ENCODE measurements at regions not wholly inside any gene's neighbourhood (a gene's known extent, or its start where the extent isn't known, plus 50 kb on each side); places are given as distances from the start of the nearest gene placed in this dataset.

DNA sequence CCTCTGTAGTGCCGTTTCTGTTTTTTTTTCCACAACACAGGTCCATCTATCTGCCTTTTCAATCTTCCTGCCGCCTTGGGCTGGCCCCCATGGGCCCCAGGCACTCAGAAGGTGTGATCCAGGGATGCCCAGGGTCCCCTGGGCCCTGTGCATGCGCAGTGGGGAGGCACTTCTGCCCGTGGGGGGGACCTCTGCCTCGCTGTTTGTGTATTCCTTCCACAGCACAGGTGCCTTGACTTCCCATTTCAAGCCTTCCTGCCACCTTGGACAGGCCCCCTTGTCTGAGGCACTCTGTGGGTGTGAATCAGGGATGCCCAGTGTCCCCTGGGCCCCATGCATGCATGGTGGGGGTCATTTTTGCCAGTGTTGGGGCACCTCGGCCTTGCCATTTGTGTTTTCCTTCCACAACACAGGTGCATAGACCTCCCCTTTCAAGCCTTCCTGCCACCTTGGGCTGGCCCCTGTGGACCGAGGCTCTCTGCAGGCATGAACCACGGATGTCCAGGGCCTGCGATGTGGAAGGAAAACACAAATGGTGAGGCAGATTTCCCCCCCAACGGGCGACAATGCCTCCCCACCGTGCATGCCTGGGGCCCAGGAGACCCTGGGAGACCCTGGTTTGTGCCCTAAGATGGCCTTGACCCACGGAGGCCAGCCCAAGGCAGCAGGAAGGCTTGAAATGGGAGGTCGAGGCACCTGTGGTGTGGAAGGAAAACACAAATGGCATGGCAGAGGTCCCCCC, 366.5 kb downstream of the ALG10 start:
- TF ChIP-seq, protein P1, sequence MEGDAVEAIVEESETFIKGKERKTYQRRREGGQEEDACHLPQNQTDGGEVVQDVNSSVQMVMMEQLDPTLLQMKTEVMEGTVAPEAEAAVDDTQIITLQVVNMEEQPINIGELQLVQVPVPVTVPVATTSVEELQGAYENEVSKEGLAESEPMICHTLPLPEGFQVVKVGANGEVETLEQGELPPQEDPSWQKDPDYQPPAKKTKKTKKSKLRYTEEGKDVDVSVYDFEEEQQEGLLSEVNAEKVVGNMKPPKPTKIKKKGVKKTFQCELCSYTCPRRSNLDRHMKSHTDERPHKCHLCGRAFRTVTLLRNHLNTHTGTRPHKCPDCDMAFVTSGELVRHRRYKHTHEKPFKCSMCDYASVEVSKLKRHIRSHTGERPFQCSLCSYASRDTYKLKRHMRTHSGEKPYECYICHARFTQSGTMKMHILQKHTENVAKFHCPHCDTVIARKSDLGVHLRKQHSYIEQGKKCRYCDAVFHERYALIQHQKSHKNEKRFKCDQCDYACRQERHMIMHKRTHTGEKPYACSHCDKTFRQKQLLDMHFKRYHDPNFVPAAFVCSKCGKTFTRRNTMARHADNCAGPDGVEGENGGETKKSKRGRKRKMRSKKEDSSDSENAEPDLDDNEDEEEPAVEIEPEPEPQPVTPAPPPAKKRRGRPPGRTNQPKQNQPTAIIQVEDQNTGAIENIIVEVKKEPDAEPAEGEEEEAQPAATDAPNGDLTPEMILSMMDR (IDR thresholded peaks at IDR 0.05; ENCODE audit: borderline replicate concordance, extremely low read depth, insufficient read depth), result no peak
- Histone ChIP-seq H3K9ac (ENCODE audit: low read length in 3 of 3) (no peak overlapping the region), H3K36me3 (ENCODE audit: control insufficient read depth in 2 of 3, insufficient read depth in 3 of 3, low read length in 3 of 3) (no peaks in the 10 kb centered on the region), H3K4me3 (ENCODE audit: low read length in 3 of 3) (no peak overlapping the region), H3K27me3 (ENCODE audit: control insufficient read depth, insufficient read depth, low read length) (no peaks in the 10 kb centered on the region), H3K9me3 (ENCODE audit: control insufficient read depth in 2 of 3, insufficient read depth in 1 of 3, low read length in 3 of 3) (peaks cover 0 to 21% (median 0%) of the 10 kb centered on the region in 3 donors), H3K27ac (ENCODE audit: low read depth in 2 of 2, low read length in 2 of 2) (no peak overlapping the region), H3K4me1 (ENCODE audit: control insufficient read depth in 2 of 3, insufficient read depth in 2 of 3, low read depth in 1 of 3, low read length in 3 of 3) (no peaks in the 10 kb centered on the region)
- intact Hi-C loops (cut with DNase I), result no loop called here
- FAIRE-seq, result no peak
- DNase-seq, result no peak

- H3K36me3 ChIP-seq (ENCODE audit: control insufficient read depth in 2 of 3, insufficient read depth in 3 of 3, low read length in 3 of 3), result no peaks in the 10 kb centered on the region
- H3K27ac ChIP-seq (ENCODE audit: low read depth in 2 of 2, low read length in 2 of 2), result no peak overlapping the region
- FAIRE-seq (no peak), DNase-seq (peak in 1 of 5 donors; percentile 56)
- no peaks in the 10 kb centered on the region for H3K27me3 ChIP-seq (ENCODE audit: control insufficient read depth, insufficient read depth, low read length)
- TF ChIP-seq, protein P1 (IDR thresholded peaks at IDR 0.05; ENCODE audit: borderline replicate concordance, extremely low read depth, insufficient read depth), result no peak
- peaks cover 0 to 18% (median 0%) of the 10 kb centered on the region in 3 donors for H3K9me3 ChIP-seq (ENCODE audit: control insufficient read depth in 2 of 3, insufficient read depth in 1 of 3, low read length in 3 of 3)
- no peak overlapping the region for H3K9ac ChIP-seq (ENCODE audit: low read length in 3 of 3)
- no peaks in the 10 kb centered on the region for H3K4me1 ChIP-seq (ENCODE audit: control insufficient read depth in 2 of 3, insufficient read depth in 2 of 3, low read depth in 1 of 3, low read length in 3 of 3)
- intact Hi-C loops (cut with DNase I), result no loop called here
- no peak overlapping the region for H3K4me3 ChIP-seq (ENCODE audit: low read length in 3 of 3)
Measured at GRCh38 chr12:34389378-34390170, 367.3 kb downstream of the ALG10 start.

- intact Hi-C loops (cut with DNase I), result no loop called here
- TF ChIP-seq, protein P1 (IDR thresholded peaks at IDR 0.05; ENCODE audit: borderline replicate concordance, extremely low read depth, insufficient read depth), result no peak
- Histone ChIP-seq H3K9ac (ENCODE audit: low read length in 3 of 3) (no peak overlapping the region), H3K27ac (ENCODE audit: low read depth in 2 of 2, low read length in 2 of 2) (no peak overlapping the region), H3K4me1 (ENCODE audit: control insufficient read depth in 2 of 3, insufficient read depth in 2 of 3, low read depth in 1 of 3, low read length in 3 of 3) (no peaks in the 10 kb centered on the region), H3K27me3 (ENCODE audit: control insufficient read depth, insufficient read depth, low read length) (no peaks in the 10 kb centered on the region), H3K9me3 (ENCODE audit: control insufficient read depth in 2 of 3, insufficient read depth in 1 of 3, low read length in 3 of 3) (peaks cover 0 to 19% (median 0%) of the 10 kb centered on the region in 3 donors), H3K4me3 (ENCODE audit: low read length in 3 of 3) (no peak overlapping the region), H3K36me3 (ENCODE audit: control insufficient read depth in 2 of 3, insufficient read depth in 3 of 3, low read length in 3 of 3) (no peaks in the 10 kb centered on the region)
- FAIRE-seq, result no peak
- DNase-seq, result peak in 1 of 5 donors; percentile 48
Measured at GRCh38 chr12:34390171-34390841, 368.0 kb downstream of the ALG10 start.
